ENCODE measurements at regions not wholly inside any gene's neighbourhood (a gene's known extent, or its start where the extent isn't known, plus 50 kb on each side); places are given as distances from the start of the nearest gene placed in this dataset.

GRCh38 chr11:69887841-69888427, 68.7 kb upstream of the FGF3 start:
- no peak overlapping the region for H2AFZ ChIP-seq (ENCODE audit: low read length)
- H3K36me3 ChIP-seq (ENCODE audit: control insufficient read depth in 2 of 4, insufficient read depth in 4 of 4, low read length in 3 of 4), result no peaks in the 10 kb centered on the region
- 0 out of 2 replicates have a peak overlapping the region, but pooled peaks have one; percentile 46 for H2BK15ac ChIP-seq (ENCODE audit: low read length)
- no peak overlapping the region for H3K56ac ChIP-seq (replicated peaks; ENCODE audit: insufficient read length, low read depth, low read length)
- H3K9ac ChIP-seq (replicated peaks in 1 of 4; ENCODE audit: extremely low read depth in 1 of 4, low read depth in 3 of 4, low read length in 3 of 4), result no peak overlapping the region
- peaks cover 6 to 23% (median 9%) of the 10 kb centered on the region in 4 experiments for H3K4me1 ChIP-seq (replicated peaks in 1 of 4; ENCODE audit: control insufficient read depth in 3 of 4, insufficient read depth in 4 of 4, low read length in 3 of 4)
- no peak overlapping the region; the same call in 1 of the 2 replicates for H4K8ac ChIP-seq (ENCODE audit: extremely low read depth, insufficient read depth, low read length)
- DNase-seq (ENCODE audit: low read depth in 1 of 2, low spot score in 2 of 2), result no peak
- H3K23ac ChIP-seq (ENCODE audit: insufficient read length), result no peak overlapping the region
- H2BK12ac ChIP-seq (ENCODE audit: low read depth, low read length), result 0 out of 2 replicates have a peak overlapping the region, but pooled peaks have one; percentile 12
- no peak for FAIRE-seq
- H4K5ac ChIP-seq (ENCODE audit: insufficient read length, low read depth, low read length), result no peak overlapping the region
- ChIA-PET CTCF (ENCODE audit: partially characterized antibody) (interaction anchor here (0.6 to 14.4 kb wide), 28 partner anchors 8 to 187 kb away, joined by 3 to 173 read pairs (median 4); no protein-coding TSS in a partner anchor), POLR2A (ENCODE audit: partially characterized antibody) (interaction anchor here (1.0 to 1.4 kb wide), 2 partner anchors 183 to 185 kb away, joined by 4 read pairs; no protein-coding TSS in a partner anchor)
- H3K27ac ChIP-seq (ENCODE audit: low read depth, low read length), result no peak overlapping the region
- H3K23me2 ChIP-seq (ENCODE audit: low read depth, low read length), result no peaks in the 10 kb centered on the region
- H2BK5ac ChIP-seq (ENCODE audit: low read depth, low read length), result peak overlapping the region; percentile 37; the same call in 1 of the 2 replicates
- H2BK20ac ChIP-seq (ENCODE audit: low read length), result peak overlapping the region; percentile 91; the same call in 1 of the 2 replicates
- H4K91ac ChIP-seq (replicated peaks; ENCODE audit: insufficient read length, low read length), result no peak overlapping the region
- 86% methylated on average over 7 of the region's 10 CpGs; no CpG with 5 or more reads in 1 of the 2 experiments for WGBS, 2 experiments (ENCODE audit: extremely low coverage in 1 of 2, insufficient coverage in 1 of 2, insufficient read length in 1 of 2, insufficient replicate concordance in 2 of 2, low coverage in 1 of 2, low lambda C conversion rate in 2 of 2, missing lambda C conversion rate in 1 of 2)
- TF ChIP-seq HDAC2 (IDR thresholded peaks at IDR 0.05; ENCODE audit: borderline replicate concordance in 1 of 2, low read depth in 2 of 2, low read length in 2 of 2) (no peak), SAP30 (IDR thresholded peaks at IDR 0.05; ENCODE audit: insufficient read depth, insufficient replicate concordance, low read length) (no peak), ATF2 (IDR thresholded peaks at IDR 0.05; ENCODE audit: low read length) (no peak), GABPA (IDR thresholded peaks at IDR 0.05; ENCODE audit: borderline replicate concordance, insufficient read depth, low read length) (no peak)
- no peak overlapping the region for H3K14ac ChIP-seq (ENCODE audit: insufficient read length)
- H2AK5ac ChIP-seq (ENCODE audit: low read depth, low read length), result no peak overlapping the region
- peaks cover 0 to 4% of the 10 kb centered on the region in 2 experiments for H4K20me1 ChIP-seq (replicated peaks in 1 of 2; ENCODE audit: control insufficient read depth in 1 of 2, insufficient read depth in 2 of 2, low read length in 2 of 2)
- no peak overlapping the region for H2BK120ac ChIP-seq (replicated peaks; ENCODE audit: low read depth, low read length)
- peaks cover 0 to 23% (median 12%) of the 10 kb centered on the region in 4 experiments; a peak in 5 of 7 replicates for H3K27me3 ChIP-seq (replicated peaks in 1 of 4; ENCODE audit: control insufficient read depth in 3 of 4, extremely low read depth in 1 of 4, insufficient read depth in 3 of 4, low read length in 3 of 4)
- peak overlapping the region; percentile 2 for H3K4ac ChIP-seq (replicated peaks; ENCODE audit: insufficient read length, low read depth, low read length)
- H3K4me2 ChIP-seq (ENCODE audit: insufficient read depth in 1 of 2, low read depth in 2 of 2, low read length in 2 of 2), result no peak overlapping the region
- no peak overlapping the region for H3K18ac ChIP-seq (ENCODE audit: extremely low read depth, low read length)
- no peaks in the 10 kb centered on the region for H3K9me3 ChIP-seq (ENCODE audit: insufficient read depth in 2 of 2, low read depth in 1 of 2, low read length in 1 of 2)
- H3K79me2 ChIP-seq (ENCODE audit: control insufficient read depth in 1 of 2, insufficient read depth in 2 of 2, low read length in 2 of 2), result no peaks in the 10 kb centered on the region
- H3K4me3 ChIP-seq (ENCODE audit: extremely low read depth in 1 of 4, insufficient read depth in 2 of 4, low read depth in 3 of 4, low read length in 4 of 4), result no peak overlapping the region
- H3K79me1 ChIP-seq (ENCODE audit: low read depth, low read length), result no peaks in the 10 kb centered on the region
